ENCODE measurements at regions not wholly inside any gene's neighbourhood (a gene's known extent, or its start where the extent isn't known, plus 50 kb on each side); places are given as distances from the start of the nearest gene placed in this dataset.

- Histone ChIP-seq H3K27me3 (peaks cover 0 to 53% of the 10 kb centered on the region in 2 donors), H3K27ac (no peak overlapping the region), H3K4me1 (peaks cover 0 to 3% of the 10 kb centered on the region in 2 donors), H3K36me3 (no peaks in the 10 kb centered on the region), H3K4me3 (no peak overlapping the region), H3K9me3 (no peaks in the 10 kb centered on the region)
- no peak for DNase-seq (ENCODE audit: low spot score in 2 of 2)
- intact Hi-C loops (cut with DNase I; ENCODE audit: low total_unique reads): no loop called here
- TF ChIP-seq POLR2AphosphoS5 (IDR thresholded peaks at IDR 0.05) (no peak), CTCF (IDR thresholded peaks at IDR 0.05) (no peak)
Measured at GRCh38 chr9:135249191-135249590, 161.7 kb downstream of the OLFM1 start.

GRCh38 chr9:135249711-135250110 is 162.2 kb downstream of the OLFM1 start:
- Histone ChIP-seq H3K9me3 (no peaks in the 10 kb centered on the region), H3K4me1 (no peaks in the 10 kb centered on the region), H3K27ac (no peak overlapping the region), H3K4me3 (no peak overlapping the region), H3K36me3 (no peaks in the 10 kb centered on the region), H3K27me3 (peaks cover 0 to 48% of the 10 kb centered on the region in 2 donors)
- TF ChIP-seq POLR2A (IDR thresholded peaks at IDR 0.05) (no peak), CTCF (IDR thresholded peaks at IDR 0.05) (no peak), POLR2AphosphoS5 (IDR thresholded peaks at IDR 0.05) (no peak)
- intact Hi-C loops (cut with DNase I; ENCODE audit: low total_unique reads): no loop called here
- no peak for DNase-seq (ENCODE audit: low spot score in 2 of 2)

DNA sequence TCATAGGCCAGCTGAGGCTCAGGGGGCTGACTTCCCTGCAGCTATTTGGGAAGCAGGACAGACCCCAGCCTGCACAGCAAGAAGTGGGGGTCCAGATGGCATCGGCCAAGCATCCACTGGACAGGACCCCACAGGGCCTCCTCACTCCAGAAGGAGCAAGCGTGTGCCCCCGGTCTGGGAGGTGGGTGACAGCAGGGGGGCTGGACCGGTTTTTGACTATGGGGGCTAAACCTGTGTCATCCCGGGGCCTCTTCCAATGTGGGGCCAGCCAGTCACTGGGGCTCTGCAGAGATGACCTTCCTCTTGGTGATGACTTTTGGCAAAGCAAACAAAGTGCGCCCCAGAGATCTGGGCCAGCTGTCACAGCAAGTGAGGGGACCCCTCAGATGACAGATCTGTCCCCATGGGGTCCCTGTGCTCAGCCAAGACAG is 163.9 kb downstream of the OLFM1 start:
- Histone ChIP-seq H3K9me3 (no peaks in the 10 kb centered on the region), H3K4me3 (no peak overlapping the region), H3K4me1 (no peaks in the 10 kb centered on the region), H3K27ac (no peak overlapping the region), H3K27me3 (peaks cover 0 to 33% of the 10 kb centered on the region in 2 donors), H3K36me3 (no peaks in the 10 kb centered on the region)
- TF ChIP-seq CTCF (IDR thresholded peaks at IDR 0.05) (no peak), POLR2AphosphoS5 (IDR thresholded peaks at IDR 0.05) (no peak), POLR2A (IDR thresholded peaks at IDR 0.05) (no peak)
- DNase-seq (ENCODE audit: low spot score in 2 of 2): no peak
- intact Hi-C loops (cut with DNase I; ENCODE audit: low total_unique reads): no loop called here

DNA sequence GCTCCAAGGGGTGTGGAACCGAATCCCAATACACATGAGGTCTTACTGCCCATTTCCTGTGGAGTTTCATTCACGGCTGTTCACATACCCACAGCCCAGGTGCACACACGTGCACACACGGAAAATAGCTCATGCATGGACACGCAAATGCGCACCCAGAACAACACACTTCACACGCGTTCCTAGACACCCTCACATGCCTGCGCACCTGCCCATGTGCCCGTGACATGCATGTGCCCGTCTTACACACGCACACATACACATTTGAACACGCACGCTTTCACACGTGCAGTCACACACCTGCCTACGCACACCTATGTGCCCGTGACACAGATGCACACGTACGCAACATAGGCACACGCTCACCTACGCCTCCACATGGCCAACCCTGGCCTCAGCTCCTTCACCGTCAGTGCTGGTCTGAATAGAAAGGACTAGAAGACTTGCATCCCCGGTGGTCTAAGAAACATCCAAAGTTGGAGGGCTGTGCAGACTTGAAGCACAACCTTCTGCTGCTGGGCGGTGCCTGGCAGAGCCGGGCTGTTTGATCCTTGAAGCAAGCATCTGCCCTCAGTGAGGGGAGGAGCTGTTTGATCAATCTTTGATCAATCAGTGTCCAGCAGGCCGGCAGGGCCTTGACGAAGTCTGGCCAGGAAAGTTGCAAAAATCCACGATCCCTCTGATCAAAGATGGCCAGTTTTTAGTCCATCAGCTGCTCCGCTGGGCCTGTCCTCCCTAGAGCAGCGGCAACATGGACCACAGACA is 164.7 kb downstream of the OLFM1 start:
- intact Hi-C loops (cut with DNase I; ENCODE audit: low total_unique reads): no loop called here
- Histone ChIP-seq H3K36me3 (no peaks in the 10 kb centered on the region), H3K4me1 (no peaks in the 10 kb centered on the region), H3K9me3 (no peaks in the 10 kb centered on the region), H3K27ac (no peak overlapping the region), H3K4me3 (no peak overlapping the region), H3K27me3 (peaks cover 0 to 35% of the 10 kb centered on the region in 2 donors)
- no peak for DNase-seq (ENCODE audit: low spot score in 2 of 2)
- no peak for TF ChIP-seq POLR2A (IDR thresholded peaks at IDR 0.05)
- no peak for TF ChIP-seq CTCF (IDR thresholded peaks at IDR 0.05)
- TF ChIP-seq POLR2AphosphoS5 (IDR thresholded peaks at IDR 0.05): no peak

DNA sequence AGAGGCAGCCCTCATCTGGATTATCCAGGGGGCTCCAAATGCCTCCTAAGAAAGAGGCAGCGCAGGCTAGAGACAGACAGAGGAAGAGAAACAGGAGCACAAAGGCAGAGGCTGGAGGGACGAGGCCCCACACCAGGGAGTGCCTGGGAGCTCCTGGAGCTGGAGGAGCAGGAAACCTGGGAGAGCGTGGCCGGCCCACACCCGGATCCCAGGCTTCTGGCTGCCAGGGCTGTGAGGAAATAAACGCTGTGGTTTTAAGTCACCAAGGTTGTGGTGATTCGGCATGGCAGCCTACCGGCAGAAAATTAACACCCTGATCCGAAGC is 165.5 kb downstream of the OLFM1 start:
- Histone ChIP-seq H3K4me1 (no peaks in the 10 kb centered on the region), H3K27me3 (peaks cover 0 to 35% of the 10 kb centered on the region in 2 donors)
- intact Hi-C loops (cut with DNase I; ENCODE audit: low total_unique reads): no loop called here

More for the DNA sequence above, 165.5 kb downstream of the OLFM1 start:
- H3K9me3 ChIP-seq: no peaks in the 10 kb centered on the region
- no peaks in the 10 kb centered on the region for H3K36me3 ChIP-seq
- no peak for TF ChIP-seq CTCF (IDR thresholded peaks at IDR 0.05)
- TF ChIP-seq POLR2A (IDR thresholded peaks at IDR 0.05): no peak
- TF ChIP-seq POLR2AphosphoS5 (IDR thresholded peaks at IDR 0.05): no peak
- no peak overlapping the region for H3K4me3 ChIP-seq
- H3K27ac ChIP-seq: peak overlapping the region in 1 of 2 donors; percentile 7
- DNase-seq (ENCODE audit: low spot score in 2 of 2): no peak

Data from breast epithelium (tissue), 4 donors.